ENCODE measurements at regions not wholly inside any gene's neighbourhood (a gene's known extent, or its start where the extent isn't known, plus 50 kb on each side); places are given as distances from the start of the nearest gene placed in this dataset.

DNA sequence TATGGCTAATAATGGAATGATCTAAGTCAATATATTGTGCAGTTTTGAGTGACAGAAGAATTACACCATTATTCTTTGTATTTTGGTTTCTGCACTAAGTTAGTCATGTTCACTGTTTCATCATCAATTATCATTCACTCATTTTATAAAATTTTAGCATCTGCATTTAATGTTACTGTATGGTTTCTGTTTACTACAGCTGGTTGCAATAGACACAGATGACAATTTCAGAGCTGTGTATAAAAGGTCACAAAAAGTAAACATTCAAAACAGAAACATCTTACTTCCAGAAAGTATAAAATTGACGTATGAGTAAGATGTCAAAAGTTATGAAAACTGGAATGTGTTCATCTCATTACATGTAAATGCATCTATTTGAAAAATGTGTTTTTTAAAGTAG lies 111.1 kb upstream of the GBE1 start:
- Histone ChIP-seq H3K36me3 (ENCODE audit: control insufficient read depth in 2 of 3, insufficient read depth in 3 of 3, low read length in 3 of 3) (no peaks in the 10 kb centered on the region), H3K9me3 (ENCODE audit: control insufficient read depth in 2 of 3, insufficient read depth in 1 of 3, low read length in 3 of 3) (no peaks in the 10 kb centered on the region), H3K9ac (ENCODE audit: low read length in 3 of 3) (no peak overlapping the region), H3K4me3 (ENCODE audit: low read length in 3 of 3) (no peak overlapping the region), H3K27ac (ENCODE audit: low read depth in 2 of 2, low read length in 2 of 2) (no peak overlapping the region), H3K4me1 (ENCODE audit: control insufficient read depth in 2 of 3, insufficient read depth in 2 of 3, low read depth in 1 of 3, low read length in 3 of 3) (no peaks in the 10 kb centered on the region), H3K27me3 (ENCODE audit: control insufficient read depth, insufficient read depth, low read length) (no peaks in the 10 kb centered on the region)
- FAIRE-seq: no peak
- DNase-seq: no peak
- intact Hi-C loops (cut with DNase I): no loop called here
- no peak for TF ChIP-seq CTCF (IDR thresholded peaks at IDR 0.05; ENCODE audit: borderline replicate concordance, extremely low read depth, insufficient read depth)

GRCh38 chr3:81871358-81872155 lies 110.1 kb upstream of the GBE1 start:
- FAIRE-seq (no peak), DNase-seq (peak in 1 of 5 donors; percentile 14)
- no peaks in the 10 kb centered on the region for H3K9me3 ChIP-seq (ENCODE audit: control insufficient read depth in 2 of 3, insufficient read depth in 1 of 3, low read length in 3 of 3)
- no peak overlapping the region for H3K27ac ChIP-seq (ENCODE audit: low read depth in 2 of 2, low read length in 2 of 2)
- intact Hi-C loops (cut with DNase I): no loop called here
- no peak overlapping the region for H3K9ac ChIP-seq (ENCODE audit: low read length in 3 of 3)
- TF ChIP-seq CTCF (IDR thresholded peaks at IDR 0.05; ENCODE audit: borderline replicate concordance, extremely low read depth, insufficient read depth): no peak
- no peak overlapping the region for H3K4me3 ChIP-seq (ENCODE audit: low read length in 3 of 3)
- no peaks in the 10 kb centered on the region for H3K36me3 ChIP-seq (ENCODE audit: control insufficient read depth in 2 of 3, insufficient read depth in 3 of 3, low read length in 3 of 3)
- no peaks in the 10 kb centered on the region for H3K4me1 ChIP-seq (ENCODE audit: control insufficient read depth in 2 of 3, insufficient read depth in 2 of 3, low read depth in 1 of 3, low read length in 3 of 3)
- no peaks in the 10 kb centered on the region for H3K27me3 ChIP-seq (ENCODE audit: control insufficient read depth, insufficient read depth, low read length)

- H3K9ac ChIP-seq (ENCODE audit: low read length in 3 of 3): no peak overlapping the region
- no peak overlapping the region for H3K27ac ChIP-seq (ENCODE audit: low read depth in 2 of 2, low read length in 2 of 2)
- intact Hi-C loops (cut with DNase I): no loop called here
- DNase-seq (no peak), FAIRE-seq (no peak)
- no peak overlapping the region for H3K4me3 ChIP-seq (ENCODE audit: low read length in 3 of 3)
- H3K4me1 ChIP-seq (ENCODE audit: control insufficient read depth in 2 of 3, insufficient read depth in 2 of 3, low read depth in 1 of 3, low read length in 3 of 3): no peaks in the 10 kb centered on the region
- H3K27me3 ChIP-seq (ENCODE audit: control insufficient read depth, insufficient read depth, low read length): no peaks in the 10 kb centered on the region
- no peaks in the 10 kb centered on the region for H3K36me3 ChIP-seq (ENCODE audit: control insufficient read depth in 2 of 3, insufficient read depth in 3 of 3, low read length in 3 of 3)
- TF ChIP-seq CTCF (IDR thresholded peaks at IDR 0.05; ENCODE audit: borderline replicate concordance, extremely low read depth, insufficient read depth): no peak
- no peaks in the 10 kb centered on the region for H3K9me3 ChIP-seq (ENCODE audit: control insufficient read depth in 2 of 3, insufficient read depth in 1 of 3, low read length in 3 of 3)
Measured at GRCh38 chr3:81869382-81869781, 107.9 kb upstream of the GBE1 start.
